Spleen (tissue), 7 donors: ENCODE measurements at regions not wholly inside any gene's neighbourhood (a gene's known extent, or its start where the extent isn't known, plus 50 kb on each side); places are given as distances from the start of the nearest gene placed in this dataset.

Experiments
- POLR2A ChIP-seq, 3 donors: fragments of 450-650 bp; IDR thresholded peaks; one replicate each; pipeline ENCODE4 v1.5.1; 2017; ENCODE audit warnings: antibody characterized with exemption in 3 of 3, mild to moderate bottlenecking in 1 of 3
- TF ChIP-seq, protein P1 (sequence below), 11 experiments: fragments of 200-600 bp in 7 of 11; fragments of 450-650 bp in 4 of 11; sonication (generic) in 4 of 11; IDR thresholded peaks in 8 of 11; conservative IDR thresholded peaks in 3 of 11; 1 replicate in 7 of 11; 2 replicates in 4 of 11; pipeline versions ENCODE4 v1.4.0 to v1.8.0; 2016 to 2021; ENCODE audit warnings: antibody characterized with exemption in 11 of 11, inconsistent platforms in 4 of 11, mild to moderate bottlenecking in 1 of 11
- donor health status: DM: no; HTN: no; CAD: no; lungs with moderate emphysema.
- donor health status: DM: no; HTN: no; CAD: no.
- donor health status: DM: no; HTN: no; CAD: no.

- TF ChIP-seq, protein P1, sequence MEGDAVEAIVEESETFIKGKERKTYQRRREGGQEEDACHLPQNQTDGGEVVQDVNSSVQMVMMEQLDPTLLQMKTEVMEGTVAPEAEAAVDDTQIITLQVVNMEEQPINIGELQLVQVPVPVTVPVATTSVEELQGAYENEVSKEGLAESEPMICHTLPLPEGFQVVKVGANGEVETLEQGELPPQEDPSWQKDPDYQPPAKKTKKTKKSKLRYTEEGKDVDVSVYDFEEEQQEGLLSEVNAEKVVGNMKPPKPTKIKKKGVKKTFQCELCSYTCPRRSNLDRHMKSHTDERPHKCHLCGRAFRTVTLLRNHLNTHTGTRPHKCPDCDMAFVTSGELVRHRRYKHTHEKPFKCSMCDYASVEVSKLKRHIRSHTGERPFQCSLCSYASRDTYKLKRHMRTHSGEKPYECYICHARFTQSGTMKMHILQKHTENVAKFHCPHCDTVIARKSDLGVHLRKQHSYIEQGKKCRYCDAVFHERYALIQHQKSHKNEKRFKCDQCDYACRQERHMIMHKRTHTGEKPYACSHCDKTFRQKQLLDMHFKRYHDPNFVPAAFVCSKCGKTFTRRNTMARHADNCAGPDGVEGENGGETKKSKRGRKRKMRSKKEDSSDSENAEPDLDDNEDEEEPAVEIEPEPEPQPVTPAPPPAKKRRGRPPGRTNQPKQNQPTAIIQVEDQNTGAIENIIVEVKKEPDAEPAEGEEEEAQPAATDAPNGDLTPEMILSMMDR (IDR thresholded peaks at IDR 0.05 in 8 of 11, conservative IDR thresholded peaks at IDR 0.05 in 3 of 11): no peak
- no peak for TF ChIP-seq POLR2A (IDR thresholded peaks at IDR 0.05)
Measured at GRCh38 chr2:177326005-177326404, 61.5 kb upstream of the NFE2L2 start.
